Caki2 (cell line): ENCODE measurements at regions not wholly inside any gene's neighbourhood (a gene's known extent, or its start where the extent isn't known, plus 50 kb on each side); places are given as distances from the start of the nearest gene placed in this dataset.

Source experiments
- DNase-seq: peaks from one replicate; pipeline ENCODE4 v3.0.0-alpha.2; 2015; ENCODE audit warnings: low read depth
- in situ Hi-C: cut with HindIII; loops from 2 replicates; pipeline ENCODE4 v1.10.0; 2016; ENCODE audit warnings: low sequenced_read_pairs, low pct_unique_long_range_greater_than_20kb, mixed read lengths

- no peak for DNase-seq
- in situ Hi-C loops = no loop called here
These were observed 77.9 kb upstream of the RUNX1 start for GRCh38 chr21:35127026-35127425.

- in situ Hi-C loops = no loop called here
- DNase-seq = no peak
These were observed 71.6 kb upstream of the RUNX1 start for GRCh38 chr21:35120631-35121180.

- in situ Hi-C loops = no loop called here
These were observed 70.5 kb upstream of the RUNX1 start for GRCh38 chr21:35119501-35120047.

GRCh38 chr21:35116777-35117176 lies 67.7 kb upstream of the RUNX1 start:
- no peak for DNase-seq
- in situ Hi-C loops = no loop called here

More at GRCh38 chr21:35119501-35120047, 70.5 kb upstream of the RUNX1 start:
- no peak for DNase-seq

GRCh38 chr21:35113064-35113463 lies 64.0 kb upstream of the RUNX1 start:
- DNase-seq = no peak
- in situ Hi-C loops = no loop called here

GRCh38 chr21:35111321-35111930 lies 62.3 kb upstream of the RUNX1 start:
- no peak for DNase-seq
- in situ Hi-C loops = no loop called here

- in situ Hi-C loops = no loop called here
- DNase-seq = no peak
These were observed 59.8 kb upstream of the RUNX1 start for GRCh38 chr21:35108887-35109286.

GRCh38 chr21:35107520-35107919 lies 58.4 kb upstream of the RUNX1 start:
- in situ Hi-C loops = no loop called here
- DNase-seq = no peak

GRCh38 chr21:35106246-35106835 lies 57.2 kb upstream of the RUNX1 start:
- no peak for DNase-seq
- in situ Hi-C loops = no loop called here

GRCh38 chr21:35102488-35103371 lies 53.6 kb upstream of the RUNX1 start:
- no peak for DNase-seq
- in situ Hi-C loops = no loop called here

- in situ Hi-C loops = no loop called here
- DNase-seq = no peak
These were observed 51.3 kb upstream of the RUNX1 start for GRCh38 chr21:35100349-35100811.

- in situ Hi-C loops = no loop called here
- no peak for DNase-seq
These were observed 50.2 kb upstream of the RUNX1 start for GRCh38 chr21:35099310-35099709.
